Testis (tissue), 2 donors: ENCODE measurements at regions not wholly inside any gene's neighbourhood (a gene's known extent, or its start where the extent isn't known, plus 50 kb on each side); places are given as distances from the start of the nearest gene placed in this dataset.

ENCODE experiments used
- CTCF ChIP-seq, 3 experiments: fragments of 450-650 bp in 2 of 3; fragments of 200-600 bp in 1 of 3; sonication (generic) in 1 of 3; IDR thresholded peaks; one replicate each; pipeline ENCODE4 v1.5.1; 2016 to 2019; ENCODE audit warnings: antibody characterized with exemption in 3 of 3, mild to moderate bottlenecking in 2 of 3, moderate library complexity in 1 of 3
- POLR2A ChIP-seq: fragments of 450-650 bp; IDR thresholded peaks from one replicate; pipeline ENCODE4 v1.6.1; 2017; ENCODE audit warnings: antibody characterized with exemption, mild to moderate bottlenecking, moderate library complexity

- TF ChIP-seq CTCF (IDR thresholded peaks at IDR 0.05) (no peak), POLR2A (no peak)
Observed at GRCh38 chr3:164023480-164023879, 1054.8 kb downstream of the SI start.
